ENCODE measurements at regions not wholly inside any gene's neighbourhood (a gene's known extent, or its start where the extent isn't known, plus 50 kb on each side); places are given as distances from the start of the nearest gene placed in this dataset.

DNA sequence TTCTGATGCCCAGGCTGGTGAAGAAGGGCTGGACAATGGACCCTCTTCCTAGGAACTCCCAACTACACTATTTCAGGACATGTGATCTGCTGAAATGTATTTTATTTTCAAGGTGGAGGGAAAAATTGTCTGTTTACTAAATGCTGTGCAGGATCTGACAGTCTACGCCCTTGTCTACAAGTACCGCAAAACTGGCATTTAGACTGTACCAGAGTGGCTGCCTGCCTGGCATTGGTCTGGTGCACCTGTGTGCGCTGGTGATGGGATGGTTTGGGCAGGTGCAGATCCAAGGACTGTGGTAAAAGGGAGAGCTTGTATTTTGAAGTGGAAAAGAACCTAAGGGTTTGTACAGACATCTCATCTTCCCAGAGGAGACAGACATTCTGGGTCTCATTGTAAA lies 79.7 kb downstream of the AIPL1 start:
- H3K36me3 ChIP-seq, result no peaks in the 10 kb centered on the region
- no peaks in the 10 kb centered on the region for H3K4me1 ChIP-seq
- no peak overlapping the region for H3K4me3 ChIP-seq
- DNase-seq, result no peak
- H3K27ac ChIP-seq (replicated peaks), result no peak overlapping the region
- H3K9me3 ChIP-seq (replicated peaks), result no peaks in the 10 kb centered on the region
- intact Hi-C loops (cut with micrococcal nuclease), result no loop called here
- TF ChIP-seq, protein P1, sequence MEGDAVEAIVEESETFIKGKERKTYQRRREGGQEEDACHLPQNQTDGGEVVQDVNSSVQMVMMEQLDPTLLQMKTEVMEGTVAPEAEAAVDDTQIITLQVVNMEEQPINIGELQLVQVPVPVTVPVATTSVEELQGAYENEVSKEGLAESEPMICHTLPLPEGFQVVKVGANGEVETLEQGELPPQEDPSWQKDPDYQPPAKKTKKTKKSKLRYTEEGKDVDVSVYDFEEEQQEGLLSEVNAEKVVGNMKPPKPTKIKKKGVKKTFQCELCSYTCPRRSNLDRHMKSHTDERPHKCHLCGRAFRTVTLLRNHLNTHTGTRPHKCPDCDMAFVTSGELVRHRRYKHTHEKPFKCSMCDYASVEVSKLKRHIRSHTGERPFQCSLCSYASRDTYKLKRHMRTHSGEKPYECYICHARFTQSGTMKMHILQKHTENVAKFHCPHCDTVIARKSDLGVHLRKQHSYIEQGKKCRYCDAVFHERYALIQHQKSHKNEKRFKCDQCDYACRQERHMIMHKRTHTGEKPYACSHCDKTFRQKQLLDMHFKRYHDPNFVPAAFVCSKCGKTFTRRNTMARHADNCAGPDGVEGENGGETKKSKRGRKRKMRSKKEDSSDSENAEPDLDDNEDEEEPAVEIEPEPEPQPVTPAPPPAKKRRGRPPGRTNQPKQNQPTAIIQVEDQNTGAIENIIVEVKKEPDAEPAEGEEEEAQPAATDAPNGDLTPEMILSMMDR (IDR thresholded peaks at IDR 0.05; ENCODE audit: borderline replicate concordance), result no peak
- H3K27me3 ChIP-seq (ENCODE audit: low read depth), result peaks cover 39% of the 10 kb centered on the region

DNA sequence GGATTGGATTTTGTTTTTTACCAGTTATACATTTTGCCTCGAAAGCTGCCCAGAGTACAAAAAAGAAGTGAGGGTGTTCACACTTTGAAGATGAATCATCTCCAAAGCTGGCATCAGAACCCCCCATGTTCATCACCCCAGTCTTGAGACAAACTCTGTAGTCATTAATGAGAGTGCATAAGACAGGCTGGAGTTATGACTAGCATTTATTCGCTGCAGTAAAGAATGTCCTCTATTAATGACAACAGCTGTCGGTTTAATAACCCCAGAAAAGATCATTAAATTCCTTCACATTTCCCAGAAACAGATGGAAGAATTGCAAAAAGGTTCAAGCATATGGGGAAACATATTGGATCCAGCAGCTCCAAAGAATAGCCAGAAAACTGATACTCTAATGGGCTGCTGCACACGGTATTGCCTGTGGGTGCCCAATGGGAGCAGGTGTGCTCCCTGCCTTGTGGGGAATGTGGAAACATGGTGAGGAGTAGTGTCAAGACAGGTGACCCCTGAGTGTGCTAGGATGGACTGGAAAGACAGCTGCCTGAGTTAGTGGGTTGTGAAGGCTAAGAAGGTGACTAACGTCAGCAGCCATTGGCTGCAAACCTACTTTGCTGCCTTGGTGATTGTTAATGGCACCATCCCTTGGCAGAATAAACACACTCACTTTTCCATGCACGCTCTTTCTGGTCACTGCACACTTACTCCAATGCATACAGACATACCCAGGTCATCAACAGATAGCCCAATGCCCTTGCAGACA lies 81.9 kb downstream of the AIPL1 start:
- no peak for DNase-seq
- Histone ChIP-seq H3K9me3 (replicated peaks) (no peaks in the 10 kb centered on the region), H3K4me3 (no peak overlapping the region), H3K27me3 (ENCODE audit: low read depth) (peaks cover 50% of the 10 kb centered on the region), H3K4me1 (no peaks in the 10 kb centered on the region), H3K36me3 (no peaks in the 10 kb centered on the region), H3K27ac (replicated peaks) (no peak overlapping the region)
- TF ChIP-seq, protein P1 (IDR thresholded peaks at IDR 0.05; ENCODE audit: borderline replicate concordance), result no peak
- intact Hi-C loops (cut with micrococcal nuclease), result no loop called here

DNA sequence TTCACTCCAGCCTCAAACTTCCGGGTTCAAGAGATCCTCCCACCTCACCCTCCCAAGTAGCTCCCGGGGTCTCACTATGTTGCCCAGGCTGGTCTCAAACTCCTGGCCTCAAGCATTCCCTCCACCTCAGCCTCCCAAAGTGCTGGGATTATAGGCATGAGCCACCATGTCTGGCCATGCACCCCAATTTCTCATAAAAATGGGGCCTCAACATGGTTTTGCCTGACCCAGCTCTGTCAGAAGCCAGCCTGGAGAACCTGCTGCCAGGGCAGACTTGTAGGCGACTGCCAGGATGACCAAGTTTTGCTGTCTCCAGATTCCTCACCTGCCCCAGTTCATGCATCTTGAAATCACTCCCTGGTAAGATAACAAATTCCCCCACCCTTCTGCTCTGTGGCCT lies 82.9 kb downstream of the AIPL1 start:
- Histone ChIP-seq H3K27ac (replicated peaks) (no peak overlapping the region), H3K36me3 (no peaks in the 10 kb centered on the region), H3K9me3 (replicated peaks) (no peaks in the 10 kb centered on the region), H3K27me3 (ENCODE audit: low read depth) (peaks cover 58% of the 10 kb centered on the region), H3K4me1 (no peaks in the 10 kb centered on the region), H3K4me3 (no peak overlapping the region)
- DNase-seq, result no peak
- intact Hi-C loops (cut with micrococcal nuclease), result no loop called here
- TF ChIP-seq, protein P1 (IDR thresholded peaks at IDR 0.05; ENCODE audit: borderline replicate concordance), result no peak

DNA sequence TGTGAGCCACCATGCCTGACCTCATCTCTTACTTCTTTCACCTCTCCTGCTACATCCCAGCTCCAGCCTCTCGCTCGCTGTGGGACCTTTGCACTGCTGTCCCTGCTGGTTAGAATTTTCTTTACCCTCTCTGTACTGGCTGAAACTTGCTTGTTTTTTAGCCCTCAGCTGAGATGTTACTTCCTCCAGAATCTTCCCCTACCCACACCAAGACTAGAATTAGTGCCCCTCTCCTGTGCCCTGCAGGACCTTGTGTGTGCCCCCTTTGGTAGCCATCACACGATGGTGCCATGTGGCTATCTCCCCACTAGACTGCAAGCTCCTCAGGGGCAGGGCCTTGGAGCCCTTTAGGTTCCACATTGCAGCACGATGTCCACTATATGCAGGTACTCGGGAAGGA lies 84.1 kb downstream of the AIPL1 start:
- intact Hi-C loops (cut with micrococcal nuclease), result no loop called here

DNA sequence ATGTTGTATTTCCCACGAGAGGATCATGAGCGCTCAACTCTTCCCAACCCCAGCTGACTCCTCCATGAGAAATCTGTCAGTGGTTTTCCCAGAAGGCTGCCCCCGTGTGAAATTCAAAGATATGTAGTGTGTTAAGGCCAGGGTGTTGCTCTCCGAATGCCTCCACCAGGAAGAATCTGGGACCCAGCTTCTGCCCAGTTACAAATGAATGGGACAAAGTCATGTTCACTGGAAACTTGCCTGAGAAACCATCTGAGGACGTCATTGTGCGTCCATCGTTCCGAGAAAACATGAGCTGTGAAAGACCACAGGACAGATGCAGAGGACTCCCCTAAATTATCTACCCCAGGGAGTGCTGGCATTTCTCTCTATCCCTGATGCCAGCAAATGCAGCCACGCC lies 86.0 kb downstream of the AIPL1 start:
- Histone ChIP-seq H3K27me3 (ENCODE audit: low read depth) (peaks cover 60% of the 10 kb centered on the region), H3K27ac (replicated peaks) (no peak overlapping the region), H3K4me1 (no peaks in the 10 kb centered on the region), H3K36me3 (no peaks in the 10 kb centered on the region), H3K9me3 (replicated peaks) (no peaks in the 10 kb centered on the region), H3K4me3 (no peak overlapping the region)
- no peak for DNase-seq
- TF ChIP-seq, protein P1 (IDR thresholded peaks at IDR 0.05; ENCODE audit: borderline replicate concordance), result no peak
- intact Hi-C loops (cut with micrococcal nuclease), result no loop called here

More for the DNA sequence above, 84.1 kb downstream of the AIPL1 start:
- Histone ChIP-seq H3K4me1 (no peaks in the 10 kb centered on the region), H3K27ac (replicated peaks) (no peak overlapping the region), H3K4me3 (no peak overlapping the region), H3K9me3 (replicated peaks) (no peaks in the 10 kb centered on the region), H3K27me3 (ENCODE audit: low read depth) (peaks cover 65% of the 10 kb centered on the region), H3K36me3 (no peaks in the 10 kb centered on the region)
- DNase-seq, result no peak
- TF ChIP-seq, protein P1 (IDR thresholded peaks at IDR 0.05; ENCODE audit: borderline replicate concordance), result no peak
